ENCODE measurements at regions not wholly inside any gene's neighbourhood (a gene's known extent, or its start where the extent isn't known, plus 50 kb on each side); places are given as distances from the start of the nearest gene placed in this dataset.

- POLR2A ChIA-PET, result no interaction called here
- Histone ChIP-seq H3K9me3 (replicated peaks; ENCODE audit: control insufficient read depth, insufficient read depth, low read depth, low read length) (no peaks in the 10 kb centered on the region), H3K4me3 (no peak overlapping the region), H3K79me2 (ENCODE audit: control insufficient read depth, insufficient read depth, low read length) (no peaks in the 10 kb centered on the region), H3K4me2 (ENCODE audit: insufficient read depth, low read length) (no peak overlapping the region), H3K4me1 (replicated peaks in 1 of 2; ENCODE audit: control insufficient read depth in 2 of 2, insufficient read depth in 2 of 2, low read length in 2 of 2) (no peaks in the 10 kb centered on the region), H4K20me1 (replicated peaks; ENCODE audit: control insufficient read depth, insufficient read depth, low read length) (no peaks in the 10 kb centered on the region), H3K27me3 (ENCODE audit: control insufficient read depth in 2 of 2, insufficient read depth in 2 of 2, low read length in 2 of 2) (no peaks in the 10 kb centered on the region), H3K36me3 (ENCODE audit: control insufficient read depth, insufficient read depth, low read length) (no peaks in the 10 kb centered on the region), H2AFZ (ENCODE audit: low read depth, low read length) (no peak overlapping the region), H3K9me1 (ENCODE audit: control insufficient read depth, insufficient read depth, low read length) (no peaks in the 10 kb centered on the region), H3K27ac (ENCODE audit: extremely low read depth, low read depth, low read length) (no peak overlapping the region), H3K9ac (ENCODE audit: insufficient read depth in 1 of 2, low read depth in 2 of 2, low read length in 2 of 2) (no peak overlapping the region)
- DNase-seq (ENCODE audit: extremely low read depth in 1 of 4, low spot score in 3 of 4) (no peak), ATAC-seq (no peak), FAIRE-seq (no peak)
- CTCF ChIA-PET (ENCODE audit: low intra/inter-chr PET ratio), result no interaction called here
- TF ChIP-seq RBFOX2 (IDR thresholded peaks at IDR 0.05; ENCODE audit: low read depth, low read length) (no peak), ZNF398 (CRISPR knock-in tag; IDR thresholded peaks at IDR 0.05) (no peak), PHF21A (IDR thresholded peaks at IDR 0.05; ENCODE audit: borderline replicate concordance, low read depth) (no peak), ZFX (CRISPR knock-in tag; IDR thresholded peaks at IDR 0.05) (no peak), BCOR (IDR thresholded peaks at IDR 0.05) (no peak), HLTF (IDR thresholded peaks at IDR 0.05) (no peak), HIVEP1 (CRISPR knock-in tag; IDR thresholded peaks at IDR 0.05) (no peak), FOSL1 (tag; conservative IDR thresholded peaks at IDR 0.05) (no peak)
- in situ Hi-C loops (cut with MboI), result no loop called here
- no TSS peak for BruUV-seq (replicated peaks)
- whole genome bisulfite sequencing (ENCODE audit: insufficient coverage, low coverage, missing lambda C conversion rate), result 0% methylated on average over 1 of the region's 1 CpG
- intact Hi-C loops (cut with micrococcal nuclease), result no loop called here
These were observed 938.3 kb downstream of the RAB28 start for GRCh38 chr4:12545812-12546211.

Data from K562 (cell line).